Keratinocyte (primary cell): ENCODE measurements at regions not wholly inside any gene's neighbourhood (a gene's known extent, or its start where the extent isn't known, plus 50 kb on each side); places are given as distances from the start of the nearest gene placed in this dataset.

ENCODE experiments used
- DNase-seq: peaks from one replicate; pipeline ENCODE4 v3.0.0-alpha.2; 2011; ENCODE audit warnings: low read depth, missing footprints, low spot score
- FAIRE-seq: peaks from 2 replicates; lab custom pipeline; 2011; peaks lifted over from hg19 to GRCh38; lab: Jason Lieb, UNC
- H2AFZ ChIP-seq: 2 replicates; pipeline ENCODE4 v1.6.0; 2012; ENCODE audit warnings: low read length, control low read depth, inconsistent platforms; ENCODE audit not compliant: control insufficient read depth
- H3K27ac ChIP-seq: 2 replicates; pipeline ENCODE4 v1.5.1; 2011; ENCODE audit warnings: low read length; ENCODE audit not compliant: control insufficient read depth, insufficient read depth
- H3K27me3 ChIP-seq: 3 replicates; pipeline ENCODE4 v1.6.0; 2011; ENCODE audit warnings: low read length; ENCODE audit not compliant: control insufficient read depth, insufficient read depth; ENCODE audit errors: extremely low read depth
- H3K36me3 ChIP-seq, 2 experiments: 2 replicates in 1 of 2; 3 replicates in 1 of 2; pipeline ENCODE4 v1.5.1; 2011; ENCODE audit warnings: low read length in 2 of 2, mild to moderate bottlenecking in 1 of 2; ENCODE audit not compliant: control insufficient read depth in 2 of 2, insufficient read depth in 2 of 2; ENCODE audit errors: extremely low read depth in 1 of 2
- H3K4me1 ChIP-seq: 3 replicates; pipeline ENCODE4 v1.5.1; 2011; ENCODE audit warnings: low read length; ENCODE audit not compliant: control insufficient read depth, insufficient read depth; ENCODE audit errors: extremely low read depth
- H3K4me2 ChIP-seq: 3 replicates; pipeline ENCODE4 v1.6.0; 2011; ENCODE audit warnings: low read depth, low read length; ENCODE audit not compliant: control insufficient read depth, insufficient read depth; ENCODE audit errors: extremely low read depth
- H3K4me3 ChIP-seq, 3 experiments: fragments of 200-600 bp in 1 of 3; sonication (generic) in 1 of 3; 2 replicates in 2 of 3; 3 replicates in 1 of 3; pipeline ENCODE4 v1.5.1; 2011 to 2016; ENCODE audit warnings: low read length in 3 of 3, mild to moderate bottlenecking in 3 of 3, control low read depth in 2 of 3, inconsistent platforms in 1 of 3, low read depth in 1 of 3, mixed read lengths in 1 of 3, mixed run types in 1 of 3, moderate library complexity in 1 of 3; ENCODE audit not compliant: control insufficient read depth in 2 of 3, insufficient read depth in 2 of 3; ENCODE audit errors: extremely low read depth in 1 of 3
- H3K79me2 ChIP-seq: 2 replicates; pipeline ENCODE4 v1.6.0; 2012; ENCODE audit warnings: low read length; ENCODE audit not compliant: control insufficient read depth, insufficient read depth
- H3K9ac ChIP-seq: 3 replicates; pipeline ENCODE4 v1.6.0; 2011; ENCODE audit warnings: low read length; ENCODE audit not compliant: control insufficient read depth, insufficient read depth; ENCODE audit errors: extremely low read depth
- H3K9me1 ChIP-seq: 3 replicates; pipeline ENCODE4 v1.6.0; 2011; ENCODE audit warnings: low read length; ENCODE audit not compliant: control insufficient read depth, insufficient read depth; ENCODE audit errors: extremely low read depth
- H3K9me3 ChIP-seq: 2 replicates; pipeline ENCODE4 v1.5.1; 2012; ENCODE audit warnings: low read depth, low read length; ENCODE audit not compliant: control insufficient read depth
- H4K20me1 ChIP-seq: 3 replicates; pipeline ENCODE4 v1.6.0; 2011; ENCODE audit warnings: low read length; ENCODE audit not compliant: control insufficient read depth, insufficient read depth; ENCODE audit errors: extremely low read depth
- CTCF ChIP-seq, 3 experiments: IDR thresholded peaks in 1 of 3; conservative IDR thresholded peaks in 1 of 3; optimal IDR thresholded peaks in 1 of 3; 2 replicates in 2 of 3; 3 replicates in 1 of 3; pipeline versions ENCODE3 to v1.5.1; 2011; ENCODE audit warnings: low read length in 3 of 3, mild to moderate bottlenecking in 3 of 3, moderate library complexity in 2 of 3, control low read depth in 1 of 3, inconsistent platforms in 1 of 3; ENCODE audit not compliant: insufficient read depth in 2 of 3; ENCODE audit errors: extremely low read depth in 1 of 3
- EZH2 ChIP-seq: IDR thresholded peaks from one replicate; pipeline ENCODE4 v1.6.1; 2012; ENCODE audit warnings: inconsistent platforms, mild to moderate bottlenecking, low read length, moderate library complexity
- dilution Hi-C: fragments of 300-500 bp; cut with MboI; formaldehyde crosslinking; loops from one replicate; pipeline ENCODE4 v1.7.0; 2020; ENCODE audit warnings: low sequenced_read_pairs; ENCODE audit not compliant: extremely low pct_ligation_motif_present

DNA sequence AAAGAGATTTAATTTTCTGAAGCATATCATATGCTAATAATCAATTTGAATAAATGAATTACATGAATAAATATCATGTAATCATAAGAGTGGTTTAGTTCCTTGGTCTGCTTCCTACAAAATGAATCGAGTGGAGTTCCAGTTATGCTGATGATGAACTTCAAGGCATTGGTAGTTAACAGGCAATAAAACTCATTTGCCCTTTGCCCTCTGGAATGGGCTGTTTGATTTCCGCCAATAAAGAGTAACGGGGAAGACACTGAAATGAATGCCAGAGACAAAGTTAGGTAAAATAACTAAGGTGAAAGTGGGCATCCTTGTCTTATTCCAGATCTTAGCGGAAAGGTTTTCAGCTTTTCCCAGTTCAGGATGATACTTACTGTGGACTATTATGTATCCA is 90.1 kb downstream of the C3orf38 start:
- TF ChIP-seq CTCF (optimal IDR thresholded peaks at IDR 0.05 in 1 of 3, IDR thresholded peaks at IDR 0.05 in 1 of 3, conservative IDR thresholded peaks at IDR 0.05 in 1 of 3; ENCODE audit: extremely low read depth in 1 of 3, insufficient read depth in 2 of 3, low read length in 3 of 3) (no peak), EZH2 (no peak)
- Histone ChIP-seq H3K4me3 (no peak overlapping the region), H3K79me2 (no peaks in the 10 kb centered on the region), H2AFZ (no peak overlapping the region), H3K9ac (no peak overlapping the region), H3K27ac (no peak overlapping the region), H3K9me3 (no peaks in the 10 kb centered on the region), H3K4me1 (no peaks in the 10 kb centered on the region), H3K27me3 (no peaks in the 10 kb centered on the region), H3K36me3 (no peaks in the 10 kb centered on the region), H3K4me2 (no peak overlapping the region), H4K20me1 (no peaks in the 10 kb centered on the region), H3K9me1 (no peaks in the 10 kb centered on the region)
- DNase-seq (no peak), FAIRE-seq (no peak)
- dilution Hi-C loops = no loop called here

GRCh38 chr3:88248658-88249057 is 98.9 kb downstream of the C3orf38 start:
- Histone ChIP-seq H3K4me1 (no peaks in the 10 kb centered on the region), H3K79me2 (no peaks in the 10 kb centered on the region), H3K27ac (no peak overlapping the region), H3K4me2 (no peak overlapping the region), H3K36me3 (no peaks in the 10 kb centered on the region), H3K9me1 (no peaks in the 10 kb centered on the region), H4K20me1 (no peaks in the 10 kb centered on the region), H2AFZ (no peak overlapping the region), H3K9ac (no peak overlapping the region), H3K4me3 (no peak overlapping the region), H3K27me3 (no peaks in the 10 kb centered on the region), H3K9me3 (no peaks in the 10 kb centered on the region)
- DNase-seq (no peak), FAIRE-seq (no peak)
- TF ChIP-seq CTCF (optimal IDR thresholded peaks at IDR 0.05 in 1 of 3, IDR thresholded peaks at IDR 0.05 in 1 of 3, conservative IDR thresholded peaks at IDR 0.05 in 1 of 3; ENCODE audit: extremely low read depth in 1 of 3, insufficient read depth in 2 of 3, low read length in 3 of 3) (no peak), EZH2 (no peak)
- dilution Hi-C loops = no loop called here
